HEK293 (cell line): ENCODE measurements at regions not wholly inside any gene's neighbourhood (a gene's known extent, or its start where the extent isn't known, plus 50 kb on each side); places are given as distances from the start of the nearest gene placed in this dataset.

Experiments
- CTCF ChIA-PET: fragments of 350-600 bp; formaldehyde crosslinking; extraction: SDS; loops from one replicate; lab custom pipeline; 2021; ENCODE audit warnings: antibody characterized with exemption; lab: Yijun Ruan, JAX
- POLR2A ChIA-PET: fragments of 300-600 bp; formaldehyde crosslinking; extraction: SDS; loops from one replicate; lab custom pipeline; 2020; ENCODE audit warnings: antibody characterized with exemption, inconsistent platforms; lab: Yijun Ruan, JAX
- H3K27ac ChIP-seq: fragments of 200-500 bp; sonication (Bioruptor generic); 2 replicates; pipeline ENCODE4 v1.5.1; 2014; ENCODE audit warnings: low read depth, low read length, control low read depth, inconsistent platforms; ENCODE audit errors: extremely low read depth
- H3K36me3 ChIP-seq, 2 experiments: fragments of 200-500 bp in 1 of 2; sonication (Bioruptor generic) in 1 of 2; 1 replicate in 1 of 2; 2 replicates in 1 of 2; pipeline ENCODE4 v1.5.1; 2014 to 2017; ENCODE audit warnings: inconsistent platforms in 2 of 2, low read length in 2 of 2; ENCODE audit not compliant: control insufficient read depth in 2 of 2, insufficient read depth in 1 of 2
- H3K4me1 ChIP-seq: fragments of 200-500 bp; sonication (Bioruptor generic); 2 replicates; pipeline ENCODE4 v1.5.1; 2014; ENCODE audit warnings: mild to moderate bottlenecking, low read length, inconsistent platforms; ENCODE audit not compliant: control insufficient read depth, insufficient read depth
- H3K4me3 ChIP-seq: 2 replicates; pipeline ENCODE4 v1.5.1; 2011; ENCODE audit warnings: low read depth, mild to moderate bottlenecking, control low read depth, low read length, moderate library complexity
- H3K9me3 ChIP-seq: fragments of 200-500 bp; sonication (Bioruptor generic); 2 replicates; pipeline ENCODE4 v1.5.1; 2014; ENCODE audit warnings: low read depth, low read length, inconsistent platforms; ENCODE audit not compliant: control insufficient read depth, insufficient read depth
- KLF16 ChIP-seq: fragments of 450-650 bp; formaldehyde crosslinking; IDR thresholded peaks from 2 replicates; pipeline ENCODE4 v1.5.1; 2017; ENCODE audit warnings: missing biosample characterization, missing genetic modification characterization
- KLF8 ChIP-seq: fragments of 450-650 bp; formaldehyde crosslinking; IDR thresholded peaks from 2 replicates; pipeline ENCODE4 v1.5.1; 2016; ENCODE audit warnings: missing biosample characterization, missing genetic modification characterization
- KLF9 ChIP-seq: fragments of 450-650 bp; formaldehyde crosslinking; IDR thresholded peaks from 2 replicates; pipeline ENCODE4 v1.5.1; 2016; ENCODE audit warnings: missing biosample characterization, missing genetic modification characterization, low read depth
- ZNF112 ChIP-seq: fragments of 450-650 bp; formaldehyde crosslinking; IDR thresholded peaks from 2 replicates; pipeline ENCODE4 v1.5.0; 2017; ENCODE audit warnings: missing biosample characterization, missing genetic modification characterization
- ZNF140 ChIP-seq: fragments of 450-650 bp; formaldehyde crosslinking; IDR thresholded peaks from 2 replicates; pipeline ENCODE4 v1.5.1; 2016; ENCODE audit warnings: missing biosample characterization, missing genetic modification characterization
- ZNF19 ChIP-seq: fragments of 450-650 bp; formaldehyde crosslinking; IDR thresholded peaks from 2 replicates; pipeline ENCODE4; 2016; ENCODE audit warnings: missing biosample characterization, missing genetic modification characterization, low read depth
- ZNF239 ChIP-seq: fragments of 450-650 bp; formaldehyde crosslinking; IDR thresholded peaks from 2 replicates; pipeline ENCODE4 v1.5.1; 2016; ENCODE audit warnings: missing biosample characterization, missing genetic modification characterization
- ZNF558 ChIP-seq: fragments of 450-650 bp; formaldehyde crosslinking; IDR thresholded peaks from 2 replicates; pipeline ENCODE4 v1.5.1; 2016; ENCODE audit warnings: missing biosample characterization, missing genetic modification characterization
- ZNF585B ChIP-seq: fragments of 450-650 bp; formaldehyde crosslinking; IDR thresholded peaks from 2 replicates; pipeline ENCODE4 v1.5.1; 2016; ENCODE audit warnings: missing biosample characterization, missing genetic modification characterization
- ZNF670 ChIP-seq: fragments of 450-650 bp; formaldehyde crosslinking; IDR thresholded peaks from 2 replicates; pipeline ENCODE4 v1.5.1; 2016; ENCODE audit warnings: missing biosample characterization, missing genetic modification characterization, low read depth
- ZNF768 ChIP-seq: fragments of 450-650 bp; formaldehyde crosslinking; IDR thresholded peaks from 2 replicates; pipeline ENCODE4 v1.5.1; 2018; ENCODE audit warnings: missing biosample characterization, mild to moderate bottlenecking, missing genetic modification characterization
- ZNF777 ChIP-seq: fragments of 450-650 bp; formaldehyde crosslinking; IDR thresholded peaks from 2 replicates; pipeline ENCODE4 v1.5.1; 2017; ENCODE audit warnings: missing biosample characterization, missing genetic modification characterization, borderline replicate concordance
- ZNF830 ChIP-seq: fragments of 450-650 bp; IDR thresholded peaks from 2 replicates; pipeline ENCODE4 v1.5.0; 2018; ENCODE audit warnings: missing biosample characterization, missing genetic modification characterization, low read depth, mild to moderate bottlenecking, moderate library complexity
- ZNF843 ChIP-seq: fragments of 450-650 bp; formaldehyde crosslinking; IDR thresholded peaks from 2 replicates; pipeline ENCODE4 v1.5.1; 2016; ENCODE audit warnings: missing biosample characterization, missing genetic modification characterization
- TF ChIP-seq, protein P1 (sequence below): fragments of 450-650 bp; formaldehyde crosslinking; IDR thresholded peaks from 2 replicates; pipeline ENCODE4 v1.5.1; 2016; ENCODE audit warnings: missing biosample characterization, missing genetic modification characterization, low read depth
- TF ChIP-seq, protein P2 (sequence below): fragments of 450-650 bp; formaldehyde crosslinking; conservative IDR thresholded peaks from 2 replicates; pipeline ENCODE4 v1.5.1; 2016; ENCODE audit warnings: low read depth, missing biosample characterization, missing genetic modification characterization
- TF ChIP-seq, protein P3 (sequence below): fragments of 450-650 bp; formaldehyde crosslinking; IDR thresholded peaks from 2 replicates; pipeline ENCODE4 v1.5.1; 2017; ENCODE audit warnings: missing biosample characterization, missing genetic modification characterization
- TF ChIP-seq, protein P4 (sequence below): fragments of 450-650 bp; formaldehyde crosslinking; IDR thresholded peaks from 2 replicates; pipeline ENCODE4 v1.5.1; 2016; ENCODE audit warnings: missing biosample characterization, missing genetic modification characterization
- TF ChIP-seq, protein P5 (sequence below): fragments of 450-650 bp; formaldehyde crosslinking; optimal IDR thresholded peaks from 2 replicates; pipeline ENCODE3; 2016; ENCODE audit warnings: missing biosample characterization, mild to moderate bottlenecking, missing genetic modification characterization

DNA sequence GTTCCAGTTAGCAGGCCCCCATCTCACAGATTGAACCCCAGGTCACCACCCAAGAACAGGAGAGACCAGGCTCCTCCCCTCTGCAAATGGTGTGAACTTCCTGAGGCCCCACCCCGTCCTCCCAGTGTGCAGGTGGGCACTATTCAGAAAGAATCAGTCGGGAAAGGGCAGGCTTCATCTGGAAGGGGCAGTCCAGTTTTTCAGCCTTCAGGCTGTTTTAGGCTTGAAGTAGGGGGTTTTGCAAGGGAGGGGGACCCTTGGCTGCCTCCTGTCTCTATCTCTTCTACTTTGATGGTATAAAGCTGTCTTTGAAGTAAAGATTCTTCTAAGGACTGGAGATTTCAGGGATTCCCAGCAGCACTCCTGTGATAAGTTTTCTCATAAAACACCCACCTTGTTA, 267.6 kb downstream of the RND3 start:
- Histone ChIP-seq H3K9me3 (no peaks in the 10 kb centered on the region), H3K36me3 (no peaks in the 10 kb centered on the region), H3K4me3 (no peak overlapping the region), H3K27ac (no peak overlapping the region), H3K4me1 (no peaks in the 10 kb centered on the region)
- TF ChIP-seq ZNF558 (tag by site-specific recombination) (no peak), ZNF112 (tag by site-specific recombination) (no peak), ZNF670 (no peak), ZNF239 (tag by site-specific recombination) (no peak), ZNF585B (no peak), ZNF830 (tag by site-specific recombination) (no peak), ZNF19 (tag by site-specific recombination) (no peak)
- TF ChIP-seq, protein P1, sequence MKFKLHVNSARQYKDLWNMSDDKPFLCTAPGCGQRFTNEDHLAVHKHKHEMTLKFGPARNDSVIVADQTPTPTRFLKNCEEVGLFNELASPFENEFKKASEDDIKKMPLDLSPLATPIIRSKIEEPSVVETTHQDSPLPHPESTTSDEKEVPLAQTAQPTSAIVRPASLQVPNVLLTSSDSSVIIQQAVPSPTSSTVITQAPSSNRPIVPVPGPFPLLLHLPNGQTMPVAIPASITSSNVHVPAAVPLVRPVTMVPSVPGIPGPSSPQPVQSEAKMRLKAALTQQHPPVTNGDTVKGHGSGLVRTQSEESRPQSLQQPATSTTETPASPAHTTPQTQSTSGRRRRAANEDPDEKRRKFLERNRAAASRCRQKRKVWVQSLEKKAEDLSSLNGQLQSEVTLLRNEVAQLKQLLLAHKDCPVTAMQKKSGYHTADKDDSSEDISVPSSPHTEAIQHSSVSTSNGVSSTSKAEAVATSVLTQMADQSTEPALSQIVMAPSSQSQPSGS (tag by site-specific recombination), result no peak
- TF ChIP-seq, protein P2, sequence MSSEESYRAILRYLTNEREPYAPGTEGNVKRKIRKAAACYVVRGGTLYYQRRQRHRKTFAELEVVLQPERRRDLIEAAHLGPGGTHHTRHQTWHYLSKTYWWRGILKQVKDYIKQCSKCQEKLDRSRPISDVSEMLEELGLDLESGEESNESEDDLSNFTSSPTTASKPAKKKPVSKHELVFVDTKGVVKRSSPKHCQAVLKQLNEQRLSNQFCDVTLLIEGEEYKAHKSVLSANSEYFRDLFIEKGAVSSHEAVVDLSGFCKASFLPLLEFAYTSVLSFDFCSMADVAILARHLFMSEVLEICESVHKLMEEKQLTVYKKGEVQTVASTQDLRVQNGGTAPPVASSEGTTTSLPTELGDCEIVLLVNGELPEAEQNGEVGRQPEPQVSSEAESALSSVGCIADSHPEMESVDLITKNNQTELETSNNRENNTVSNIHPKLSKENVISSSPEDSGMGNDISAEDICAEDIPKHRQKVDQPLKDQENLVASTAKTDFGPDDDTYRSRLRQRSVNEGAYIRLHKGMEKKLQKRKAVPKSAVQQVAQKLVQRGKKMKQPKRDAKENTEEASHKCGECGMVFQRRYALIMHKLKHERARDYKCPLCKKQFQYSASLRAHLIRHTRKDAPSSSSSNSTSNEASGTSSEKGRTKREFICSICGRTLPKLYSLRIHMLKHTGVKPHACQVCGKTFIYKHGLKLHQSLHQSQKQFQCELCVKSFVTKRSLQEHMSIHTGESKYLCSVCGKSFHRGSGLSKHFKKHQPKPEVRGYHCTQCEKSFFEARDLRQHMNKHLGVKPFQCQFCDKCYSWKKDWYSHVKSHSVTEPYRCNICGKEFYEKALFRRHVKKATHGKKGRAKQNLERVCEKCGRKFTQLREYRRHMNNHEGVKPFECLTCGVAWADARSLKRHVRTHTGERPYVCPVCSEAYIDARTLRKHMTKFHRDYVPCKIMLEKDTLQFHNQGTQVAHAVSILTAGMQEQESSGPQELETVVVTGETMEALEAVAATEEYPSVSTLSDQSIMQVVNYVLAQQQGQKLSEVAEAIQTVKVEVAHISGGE (tag by site-specific recombination), result no peak
- TF ChIP-seq, protein P3, sequence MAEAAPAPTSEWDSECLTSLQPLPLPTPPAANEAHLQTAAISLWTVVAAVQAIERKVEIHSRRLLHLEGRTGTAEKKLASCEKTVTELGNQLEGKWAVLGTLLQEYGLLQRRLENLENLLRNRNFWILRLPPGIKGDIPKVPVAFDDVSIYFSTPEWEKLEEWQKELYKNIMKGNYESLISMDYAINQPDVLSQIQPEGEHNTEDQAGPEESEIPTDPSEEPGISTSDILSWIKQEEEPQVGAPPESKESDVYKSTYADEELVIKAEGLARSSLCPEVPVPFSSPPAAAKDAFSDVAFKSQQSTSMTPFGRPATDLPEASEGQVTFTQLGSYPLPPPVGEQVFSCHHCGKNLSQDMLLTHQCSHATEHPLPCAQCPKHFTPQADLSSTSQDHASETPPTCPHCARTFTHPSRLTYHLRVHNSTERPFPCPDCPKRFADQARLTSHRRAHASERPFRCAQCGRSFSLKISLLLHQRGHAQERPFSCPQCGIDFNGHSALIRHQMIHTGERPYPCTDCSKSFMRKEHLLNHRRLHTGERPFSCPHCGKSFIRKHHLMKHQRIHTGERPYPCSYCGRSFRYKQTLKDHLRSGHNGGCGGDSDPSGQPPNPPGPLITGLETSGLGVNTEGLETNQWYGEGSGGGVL (tag by site-specific recombination), result no peak
- CTCF ChIA-PET, result no interaction called here
- POLR2A ChIA-PET, result no interaction called here

DNA sequence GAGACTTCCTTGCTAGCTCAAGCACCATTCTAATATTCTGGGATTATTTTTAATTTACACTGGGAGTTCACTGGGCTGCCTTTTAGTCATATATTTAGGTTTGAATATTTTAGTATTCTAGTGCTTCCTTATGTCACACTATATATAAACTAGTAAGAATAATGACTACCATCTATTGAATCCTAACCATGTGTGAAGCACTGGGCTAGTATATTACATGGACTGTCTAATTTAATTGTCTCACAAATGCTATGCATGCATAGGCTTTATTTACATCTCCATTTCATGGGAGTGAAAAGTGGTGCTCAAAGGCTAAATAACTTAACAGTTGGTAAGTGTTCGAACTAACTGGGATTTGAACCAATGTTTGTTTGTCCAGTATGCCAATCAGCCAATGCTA, 272.4 kb downstream of the RND3 start:
- Histone ChIP-seq H3K27ac (no peak overlapping the region), H3K36me3 (no peaks in the 10 kb centered on the region), H3K4me3 (no peak overlapping the region), H3K4me1 (no peaks in the 10 kb centered on the region), H3K9me3 (no peaks in the 10 kb centered on the region)
- TF ChIP-seq KLF16 (tag by site-specific recombination), result no peak
- POLR2A ChIA-PET, result no interaction called here
- CTCF ChIA-PET, result no interaction called here

DNA sequence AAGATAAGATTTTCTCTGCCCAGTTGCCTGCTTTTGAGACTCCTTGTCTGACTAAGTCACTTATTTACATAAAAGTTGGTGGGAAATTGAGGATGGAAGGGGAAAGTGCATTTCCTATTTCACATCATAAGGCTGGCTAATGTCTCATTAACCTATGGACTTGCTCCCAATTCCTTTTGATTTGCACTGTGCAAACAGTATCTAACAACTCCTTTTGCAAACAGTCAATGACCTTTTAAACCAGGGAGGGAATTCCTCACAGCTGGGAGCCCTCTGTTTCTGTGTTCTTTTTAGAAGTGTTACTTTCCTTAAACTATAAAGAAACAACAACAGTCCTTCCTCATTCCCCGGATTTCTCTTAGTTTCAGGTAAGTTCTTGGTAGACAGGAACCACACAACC, 272.8 kb downstream of the RND3 start:
- ChIA-PET CTCF (no interaction called here), POLR2A (no interaction called here)
- Histone ChIP-seq H3K27ac (no peak overlapping the region), H3K4me1 (no peaks in the 10 kb centered on the region), H3K4me3 (no peak overlapping the region), H3K36me3 (no peaks in the 10 kb centered on the region), H3K9me3 (no peaks in the 10 kb centered on the region)
- no peak for TF ChIP-seq ZNF843 (tag by site-specific recombination)
- TF ChIP-seq KLF9, result no peak
- TF ChIP-seq ZNF140, result no peak
- no peak for TF ChIP-seq ZNF777
- TF ChIP-seq ZNF768, result no peak
- TF ChIP-seq, protein P1 (tag by site-specific recombination), result no peak
- TF ChIP-seq, protein P4, sequence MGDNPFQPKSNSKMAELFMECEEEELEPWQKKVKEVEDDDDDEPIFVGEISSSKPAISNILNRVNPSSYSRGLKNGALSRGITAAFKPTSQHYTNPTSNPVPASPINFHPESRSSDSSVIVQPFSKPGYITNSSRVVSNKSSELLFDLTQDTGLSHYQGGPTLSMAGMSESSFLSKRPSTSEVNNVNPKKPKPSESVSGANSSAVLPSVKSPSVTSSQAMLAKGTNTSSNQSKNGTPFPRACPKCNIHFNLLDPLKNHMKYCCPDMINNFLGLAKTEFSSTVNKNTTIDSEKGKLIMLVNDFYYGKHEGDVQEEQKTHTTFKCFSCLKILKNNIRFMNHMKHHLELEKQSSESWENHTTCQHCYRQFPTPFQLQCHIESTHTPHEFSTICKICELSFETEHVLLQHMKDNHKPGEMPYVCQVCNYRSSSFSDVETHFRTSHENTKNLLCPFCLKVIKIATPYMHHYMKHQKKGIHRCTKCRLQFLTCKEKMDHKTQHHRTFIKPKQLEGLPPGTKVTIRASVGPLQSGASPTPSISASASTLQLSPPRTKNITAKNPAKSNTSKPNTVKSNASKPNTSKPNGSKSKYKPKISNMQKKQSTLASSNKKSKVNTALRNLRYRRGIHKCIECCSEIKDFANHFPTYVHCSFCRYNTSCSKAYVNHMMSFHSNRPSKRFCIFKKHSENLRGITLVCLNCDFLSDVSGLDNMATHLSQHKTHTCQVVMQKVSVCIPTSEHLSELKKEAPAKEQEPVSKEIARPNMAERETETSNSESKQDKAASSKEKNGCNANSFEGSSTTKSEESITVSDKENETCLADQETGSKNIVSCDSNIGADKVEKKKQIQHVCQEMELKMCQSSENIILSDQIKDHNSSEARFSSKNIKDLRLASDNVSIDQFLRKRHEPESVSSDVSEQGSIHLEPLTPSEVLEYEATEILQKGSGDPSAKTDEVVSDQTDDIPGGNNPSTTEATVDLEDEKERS (tag by site-specific recombination), result no peak
- no peak for TF ChIP-seq KLF8 (tag by site-specific recombination)
- TF ChIP-seq, protein P5, sequence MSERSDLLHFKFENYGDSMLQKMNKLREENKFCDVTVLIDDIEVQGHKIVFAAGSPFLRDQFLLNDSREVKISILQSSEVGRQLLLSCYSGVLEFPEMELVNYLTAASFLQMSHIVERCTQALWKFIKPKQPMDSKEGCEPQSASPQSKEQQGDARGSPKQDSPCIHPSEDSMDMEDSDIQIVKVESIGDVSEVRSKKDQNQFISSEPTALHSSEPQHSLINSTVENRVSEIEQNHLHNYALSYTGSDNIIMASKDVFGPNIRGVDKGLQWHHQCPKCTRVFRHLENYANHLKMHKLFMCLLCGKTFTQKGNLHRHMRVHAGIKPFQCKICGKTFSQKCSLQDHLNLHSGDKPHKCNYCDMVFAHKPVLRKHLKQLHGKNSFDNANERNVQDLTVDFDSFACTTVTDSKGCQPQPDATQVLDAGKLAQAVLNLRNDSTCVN (tag by site-specific recombination), result no peak
- TF ChIP-seq ZNF19 (tag by site-specific recombination), result no peak
